Body of pancreas (tissue), 4 donors: ENCODE measurements at regions not wholly inside any gene's neighbourhood (a gene's known extent, or its start where the extent isn't known, plus 50 kb on each side); places are given as distances from the start of the nearest gene placed in this dataset.

Experiments
- CTCF ChIP-seq, 7 experiments: fragments of 450-650 bp in 4 of 7; fragments of 200-600 bp in 3 of 7; sonication (generic) in 3 of 7; IDR thresholded peaks; one replicate each; pipeline ENCODE4 v1.5.1; 2016 to 2019; ENCODE audit warnings: antibody characterized with exemption in 7 of 7
- POLR2A ChIP-seq, 3 donors: fragments of 450-650 bp; IDR thresholded peaks; one replicate each; pipeline ENCODE4 v1.6.1; 2016; ENCODE audit warnings: antibody characterized with exemption in 3 of 3, mild to moderate bottlenecking in 2 of 3

- TF ChIP-seq CTCF (IDR thresholded peaks at IDR 0.05), result no peak
- TF ChIP-seq POLR2A (IDR thresholded peaks at IDR 0.05), result no peak
Measured at GRCh38 chr3:82053236-82053635, 291.8 kb upstream of the GBE1 start.
